ENCODE measurements at regions not wholly inside any gene's neighbourhood (a gene's known extent, or its start where the extent isn't known, plus 50 kb on each side); places are given as distances from the start of the nearest gene placed in this dataset.

DNA sequence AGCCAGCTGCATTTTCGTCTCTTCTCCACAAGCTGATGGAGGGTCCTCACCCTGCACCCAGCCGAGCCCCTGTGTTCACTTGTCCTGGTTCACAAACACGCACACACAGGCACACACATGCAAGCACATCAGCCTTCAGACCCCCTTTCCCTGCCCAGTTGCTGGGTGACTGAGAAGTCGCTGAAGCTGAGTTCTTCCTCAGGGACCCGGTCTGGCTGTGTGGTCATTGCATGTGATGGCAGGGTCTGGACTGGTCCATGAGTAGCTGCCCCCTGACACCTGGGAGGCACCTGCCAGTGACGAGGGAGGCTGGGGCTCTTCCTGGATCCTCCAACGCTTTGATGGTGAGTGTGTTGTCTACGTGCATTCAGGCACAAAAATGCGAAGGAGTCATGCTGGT lies 546.1 kb upstream of the SALL3 start:
- TF ChIP-seq POLR2A (IDR thresholded peaks at IDR 0.05) = no peak
- TF ChIP-seq, protein P1, sequence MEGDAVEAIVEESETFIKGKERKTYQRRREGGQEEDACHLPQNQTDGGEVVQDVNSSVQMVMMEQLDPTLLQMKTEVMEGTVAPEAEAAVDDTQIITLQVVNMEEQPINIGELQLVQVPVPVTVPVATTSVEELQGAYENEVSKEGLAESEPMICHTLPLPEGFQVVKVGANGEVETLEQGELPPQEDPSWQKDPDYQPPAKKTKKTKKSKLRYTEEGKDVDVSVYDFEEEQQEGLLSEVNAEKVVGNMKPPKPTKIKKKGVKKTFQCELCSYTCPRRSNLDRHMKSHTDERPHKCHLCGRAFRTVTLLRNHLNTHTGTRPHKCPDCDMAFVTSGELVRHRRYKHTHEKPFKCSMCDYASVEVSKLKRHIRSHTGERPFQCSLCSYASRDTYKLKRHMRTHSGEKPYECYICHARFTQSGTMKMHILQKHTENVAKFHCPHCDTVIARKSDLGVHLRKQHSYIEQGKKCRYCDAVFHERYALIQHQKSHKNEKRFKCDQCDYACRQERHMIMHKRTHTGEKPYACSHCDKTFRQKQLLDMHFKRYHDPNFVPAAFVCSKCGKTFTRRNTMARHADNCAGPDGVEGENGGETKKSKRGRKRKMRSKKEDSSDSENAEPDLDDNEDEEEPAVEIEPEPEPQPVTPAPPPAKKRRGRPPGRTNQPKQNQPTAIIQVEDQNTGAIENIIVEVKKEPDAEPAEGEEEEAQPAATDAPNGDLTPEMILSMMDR (IDR thresholded peaks at IDR 0.05) = no peak
